GM12878 (cell line): ENCODE measurements at regions not wholly inside any gene's neighbourhood (a gene's known extent, or its start where the extent isn't known, plus 50 kb on each side); places are given as distances from the start of the nearest gene placed in this dataset.

Experiments used
- ATAC-seq: fragments of 200-7000 bp; cut with Tn5 transposase; 3 replicates; pipeline ENCODE4 v1.9.1; 2020; ENCODE audit warnings: mild to moderate bottlenecking, moderate library complexity
- BruUV-seq: library from RNA; stranded (reverse); fragments of 400-500 nt; replicated peaks from 2 replicates; lab custom pipeline; 2021; lab: Mats Ljungman, UMichigan
- CTCF ChIA-PET: fragments of 300-600 bp; sonication (Branson Sonifier 250); formaldehyde crosslinking; extraction: SDS; loops from one replicate; lab custom pipeline; 2021; ENCODE audit warnings: inconsistent platforms; lab: Yijun Ruan, JAX
- POLR2A ChIA-PET: fragments of 350-600 bp; formaldehyde crosslinking; extraction: SDS; loops from one replicate; lab custom pipeline; 2021; ENCODE audit warnings: inconsistent platforms; lab: Charles Lee
- RAD21 ChIA-PET: fragments of 300-600 bp; sonication (Branson Sonifier 250); formaldehyde crosslinking; loops from one replicate; lab custom pipeline; 2023; ENCODE audit warnings: antibody characterized with exemption; ENCODE audit not compliant: unreplicated experiment; lab: Charles Lee
- SMC1A ChIA-PET: fragments of 300-600 bp; sonication (Branson Sonifier 250); formaldehyde crosslinking; loops from one replicate; lab custom pipeline; 2023; ENCODE audit not compliant: unreplicated experiment, uncharacterized antibody; lab: Charles Lee
- DNase-seq: peaks from one replicate; pipeline ENCODE4 v3.0.0-alpha.2; 2011; ENCODE audit warnings: low read depth, low spot score
- FAIRE-seq: peaks from 3 replicates; lab custom pipeline; 2011; peaks lifted over from hg19 to GRCh38; lab: Jason Lieb, UNC
- H2AFZ ChIP-seq: 2 replicates; pipeline ENCODE4 v1.6.0; 2011; ENCODE audit warnings: low read depth, low read length, control low read depth; ENCODE audit not compliant: control insufficient read depth
- H3K27ac ChIP-seq: 2 replicates; pipeline ENCODE4 v1.5.1; 2011; ENCODE audit warnings: control low read depth; ENCODE audit not compliant: control insufficient read depth, insufficient read depth
- H3K27me3 ChIP-seq, 2 experiments: replicated peaks in 1 of 2; 2 replicates each; pipeline versions ENCODE4 v1.6.0 to v1.6.1; 2011; ENCODE audit warnings: low read length in 1 of 2; ENCODE audit not compliant: control insufficient read depth in 2 of 2, insufficient read depth in 2 of 2
- H3K36me3 ChIP-seq, 2 experiments: 2 replicates each; pipeline ENCODE4 v1.5.1; 2011; ENCODE audit warnings: low read length in 1 of 2; ENCODE audit not compliant: control insufficient read depth in 2 of 2, insufficient read depth in 2 of 2
- H3K4me1 ChIP-seq: 2 replicates; pipeline ENCODE4 v1.6.1; 2011; ENCODE audit warnings: mild to moderate bottlenecking, low read length, moderate library complexity, mixed read lengths; ENCODE audit not compliant: control insufficient read depth, insufficient read depth
- H3K4me2 ChIP-seq: 2 replicates; pipeline ENCODE4 v1.6.0; 2011; ENCODE audit warnings: control low read depth; ENCODE audit not compliant: control insufficient read depth, insufficient read depth
- H3K4me3 ChIP-seq: fragments of 200-600 bp; sonication (generic); 2 replicates; pipeline ENCODE4 v1.5.1; 2016
- H3K79me2 ChIP-seq: 2 replicates; pipeline ENCODE4 v1.6.0; 2011; ENCODE audit warnings: low read length; ENCODE audit not compliant: control insufficient read depth, insufficient read depth
- H3K9ac ChIP-seq: 2 replicates; pipeline ENCODE4 v1.8.0; 2011; ENCODE audit warnings: low read length, control low read depth, mixed read lengths; ENCODE audit not compliant: control insufficient read depth, insufficient read depth
- H3K9me3 ChIP-seq: replicated peaks from 3 replicates; pipeline ENCODE4 v1.5.1; 2011; ENCODE audit warnings: mild to moderate bottlenecking, low read length; ENCODE audit not compliant: control insufficient read depth, insufficient read depth
- H4K20me1 ChIP-seq: 2 replicates; pipeline ENCODE4 v1.6.0; 2011; ENCODE audit not compliant: control insufficient read depth, insufficient read depth
- EGR1 ChIP-seq, 2 experiments: IDR thresholded peaks; 1 replicate in 1 of 2; 2 replicates in 1 of 2; pipeline ENCODE4 v1.6.1; 2011 to 2012; ENCODE audit warnings: low read depth in 2 of 2, low read length in 2 of 2, borderline replicate concordance in 1 of 2, mild to moderate bottlenecking in 1 of 2, moderate library complexity in 1 of 2
- FOS ChIP-seq: IDR thresholded peaks from 3 replicates; pipeline ENCODE4 v1.6.1; 2011; ENCODE audit warnings: borderline replicate concordance; ENCODE audit not compliant: insufficient read length; ENCODE audit errors: extremely low read depth
- FOXK2 ChIP-seq: fragments of 450-650 bp; IDR thresholded peaks from 2 replicates; pipeline ENCODE4 v1.6.1; 2017; ENCODE audit warnings: mild to moderate bottlenecking, moderate library complexity
- GABPA ChIP-seq: IDR thresholded peaks from 2 replicates; pipeline ENCODE4 v1.6.1; 2014; ENCODE audit warnings: antibody characterized with exemption, low read depth, mild to moderate bottlenecking, inconsistent platforms
- HDAC2 ChIP-seq: fragments of 200-600 bp; sonication (generic); IDR thresholded peaks from 2 replicates; pipeline ENCODE4 v1.6.1; 2017
- HDAC6 ChIP-seq: fragments of 200-600 bp; sonication (generic); IDR thresholded peaks from one replicate; pipeline ENCODE4 v1.8.0; 2017; ENCODE audit warnings: antibody characterized with exemption; ENCODE audit not compliant: unreplicated experiment
- MTA3 ChIP-seq: IDR thresholded peaks from 2 replicates; pipeline ENCODE4 v1.6.1; 2012; ENCODE audit warnings: low read length, inconsistent platforms, borderline replicate concordance
- MXI1 ChIP-seq: fragments of 150-350 bp; IDR thresholded peaks from 2 replicates; pipeline ENCODE4 v1.6.1; 2011; ENCODE audit warnings: low read depth, mild to moderate bottlenecking, inconsistent platforms, low read length, improper control_type of control experiment
- NFYA ChIP-seq: IDR thresholded peaks from 2 replicates; pipeline ENCODE4 v1.6.1; 2011; ENCODE audit warnings: low read depth, mild to moderate bottlenecking, low read length, improper control_type of control experiment, borderline replicate concordance
- POLR2AphosphoS2 ChIP-seq: IDR thresholded peaks from 2 replicates; pipeline ENCODE4 v1.6.1; 2011; ENCODE audit warnings: low read depth, mild to moderate bottlenecking, low read length, improper control_type of control experiment, moderate library complexity
- WGBS: methylation state at CpG from one replicate; pipeline ENCODE4 v1.1.6; 2016; ENCODE audit warnings: low lambda C conversion rate; ENCODE audit not compliant: insufficient replicate concordance, insufficient coverage; ENCODE audit errors: missing lambda C conversion rate; 5-methylcytosine and 5-hydroxymethylcytosine counted together
- in situ Hi-C: fragments of 300-500 bp; cut with MboI; formaldehyde crosslinking; loops from 9 replicates; pipeline ENCODE4 v1.14.3; 2018; ENCODE audit warnings: mixed read lengths
- intact Hi-C: fragments of 100-400 bp; cut with micrococcal nuclease; formaldehyde crosslinking; loops from one replicate; pipeline ENCODE4 v1.14.2; 2022; ENCODE audit not compliant: unreplicated experiment
- TF ChIP-seq, protein P1 (sequence below): IDR thresholded peaks from 2 replicates; pipeline ENCODE4 v1.6.1; 2012; ENCODE audit warnings: improper control_type of control experiment, low read depth, low read length; ENCODE audit not compliant: insufficient replicate concordance
- TF ChIP-seq, protein P2 (sequence below): IDR thresholded peaks from 2 replicates; pipeline ENCODE4 v1.6.1; 2011; ENCODE audit warnings: borderline replicate concordance, low read depth, mild to moderate bottlenecking, moderate library complexity, low read length; ENCODE audit not compliant: insufficient read depth, poor library complexity, severe bottlenecking

DNA sequence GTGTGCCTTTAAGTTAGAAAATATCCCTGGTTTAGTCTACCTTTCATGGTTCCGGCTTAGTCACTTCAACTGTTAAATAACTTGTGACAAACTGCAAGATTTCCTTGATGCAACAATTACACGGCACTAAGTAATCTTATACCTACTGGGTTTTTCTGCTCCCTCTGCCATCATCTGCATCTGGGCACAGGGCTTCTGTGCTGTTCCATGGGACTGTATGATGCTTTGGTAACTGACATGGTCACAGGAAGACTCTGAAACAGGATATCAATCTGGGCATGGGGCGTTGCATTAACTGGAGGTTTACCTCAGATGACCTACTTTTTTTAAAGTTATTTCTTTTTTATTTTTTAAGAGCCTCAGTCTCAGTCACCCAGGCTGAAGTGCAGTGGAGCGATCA, 365.4 kb downstream of the SS18 start:
- TF ChIP-seq NFYA (no peak), MTA3 (no peak), HDAC6 (no peak), FOS (no peak), POLR2AphosphoS2 (no peak), GABPA (no peak), MXI1 (no peak), FOXK2 (no peak), EGR1 (IDR thresholded peaks at IDR 0.05; ENCODE audit: borderline replicate concordance in 1 of 2, low read depth in 2 of 2, low read length in 2 of 2) (no peak), HDAC2 (no peak)
- TF ChIP-seq, protein P1, sequence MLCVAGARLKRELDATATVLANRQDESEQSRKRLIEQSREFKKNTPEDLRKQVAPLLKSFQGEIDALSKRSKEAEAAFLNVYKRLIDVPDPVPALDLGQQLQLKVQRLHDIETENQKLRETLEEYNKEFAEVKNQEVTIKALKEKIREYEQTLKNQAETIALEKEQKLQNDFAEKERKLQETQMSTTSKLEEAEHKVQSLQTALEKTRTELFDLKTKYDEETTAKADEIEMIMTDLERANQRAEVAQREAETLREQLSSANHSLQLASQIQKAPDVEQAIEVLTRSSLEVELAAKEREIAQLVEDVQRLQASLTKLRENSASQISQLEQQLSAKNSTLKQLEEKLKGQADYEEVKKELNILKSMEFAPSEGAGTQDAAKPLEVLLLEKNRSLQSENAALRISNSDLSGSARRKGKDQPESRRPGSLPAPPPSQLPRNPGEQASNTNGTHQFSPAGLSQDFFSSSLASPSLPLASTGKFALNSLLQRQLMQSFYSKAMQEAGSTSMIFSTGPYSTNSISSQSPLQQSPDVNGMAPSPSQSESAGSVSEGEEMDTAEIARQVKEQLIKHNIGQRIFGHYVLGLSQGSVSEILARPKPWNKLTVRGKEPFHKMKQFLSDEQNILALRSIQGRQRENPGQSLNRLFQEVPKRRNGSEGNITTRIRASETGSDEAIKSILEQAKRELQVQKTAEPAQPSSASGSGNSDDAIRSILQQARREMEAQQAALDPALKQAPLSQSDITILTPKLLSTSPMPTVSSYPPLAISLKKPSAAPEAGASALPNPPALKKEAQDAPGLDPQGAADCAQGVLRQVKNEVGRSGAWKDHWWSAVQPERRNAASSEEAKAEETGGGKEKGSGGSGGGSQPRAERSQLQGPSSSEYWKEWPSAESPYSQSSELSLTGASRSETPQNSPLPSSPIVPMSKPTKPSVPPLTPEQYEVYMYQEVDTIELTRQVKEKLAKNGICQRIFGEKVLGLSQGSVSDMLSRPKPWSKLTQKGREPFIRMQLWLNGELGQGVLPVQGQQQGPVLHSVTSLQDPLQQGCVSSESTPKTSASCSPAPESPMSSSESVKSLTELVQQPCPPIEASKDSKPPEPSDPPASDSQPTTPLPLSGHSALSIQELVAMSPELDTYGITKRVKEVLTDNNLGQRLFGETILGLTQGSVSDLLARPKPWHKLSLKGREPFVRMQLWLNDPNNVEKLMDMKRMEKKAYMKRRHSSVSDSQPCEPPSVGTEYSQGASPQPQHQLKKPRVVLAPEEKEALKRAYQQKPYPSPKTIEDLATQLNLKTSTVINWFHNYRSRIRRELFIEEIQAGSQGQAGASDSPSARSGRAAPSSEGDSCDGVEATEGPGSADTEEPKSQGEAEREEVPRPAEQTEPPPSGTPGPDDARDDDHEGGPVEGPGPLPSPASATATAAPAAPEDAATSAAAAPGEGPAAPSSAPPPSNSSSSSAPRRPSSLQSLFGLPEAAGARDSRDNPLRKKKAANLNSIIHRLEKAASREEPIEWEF, result no peak
- TF ChIP-seq, protein P2, sequence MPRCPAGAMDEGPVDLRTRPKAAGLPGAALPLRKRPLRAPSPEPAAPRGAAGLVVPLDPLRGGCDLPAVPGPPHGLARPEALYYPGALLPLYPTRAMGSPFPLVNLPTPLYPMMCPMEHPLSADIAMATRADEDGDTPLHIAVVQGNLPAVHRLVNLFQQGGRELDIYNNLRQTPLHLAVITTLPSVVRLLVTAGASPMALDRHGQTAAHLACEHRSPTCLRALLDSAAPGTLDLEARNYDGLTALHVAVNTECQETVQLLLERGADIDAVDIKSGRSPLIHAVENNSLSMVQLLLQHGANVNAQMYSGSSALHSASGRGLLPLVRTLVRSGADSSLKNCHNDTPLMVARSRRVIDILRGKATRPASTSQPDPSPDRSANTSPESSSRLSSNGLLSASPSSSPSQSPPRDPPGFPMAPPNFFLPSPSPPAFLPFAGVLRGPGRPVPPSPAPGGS, result no peak
- TF ChIP-seq, all 136 proteins: peak for 0
- DNase-seq, result no peak
- POLR2A ChIA-PET, result no interaction called here
- SMC1A ChIA-PET, result no interaction called here
- Histone ChIP-seq H3K9me3 (no peaks in the 10 kb centered on the region), H3K4me1 (no peaks in the 10 kb centered on the region), H3K27me3 (no peaks in the 10 kb centered on the region), H4K20me1 (no peaks in the 10 kb centered on the region), H3K9ac (no peak overlapping the region), H3K36me3 (no peaks in the 10 kb centered on the region), H3K4me2 (no peak overlapping the region), H2AFZ (no peak overlapping the region), H3K27ac (no peak overlapping the region), H3K79me2 (no peaks in the 10 kb centered on the region), H3K4me3 (no peak overlapping the region)
- CTCF ChIA-PET, result no interaction called here
- no peak for FAIRE-seq
- WGBS, result 43% methylated on average over 4 of the region's 4 CpGs
- RAD21 ChIA-PET, result no interaction called here
- BruUV-seq, result no TSS peak
- intact Hi-C loops (no loop called here), in situ Hi-C loops (no loop called here)
- ATAC-seq, result no peak
